ENCODE measurements at regions not wholly inside any gene's neighbourhood (a gene's known extent, or its start where the extent isn't known, plus 50 kb on each side); places are given as distances from the start of the nearest gene placed in this dataset.

- no peak overlapping the region for H3K27ac ChIP-seq (ENCODE audit: low read length)
- no peak overlapping the region for H3K4me3 ChIP-seq (ENCODE audit: low read length)
- no peaks in the 10 kb centered on the region for H3K79me2 ChIP-seq (ENCODE audit: low read length)
- H3K9ac ChIP-seq (ENCODE audit: low read length): no peak overlapping the region
- H3K4me1 ChIP-seq (ENCODE audit: low read length): no peaks in the 10 kb centered on the region
- H3K4me2 ChIP-seq (ENCODE audit: low read length): no peak overlapping the region
- no peaks in the 10 kb centered on the region for H3K27me3 ChIP-seq (ENCODE audit: low read depth, low read length)
- H4K20me1 ChIP-seq (ENCODE audit: insufficient read depth, low read length): no peaks in the 10 kb centered on the region
- H3K36me3 ChIP-seq (replicated peaks; ENCODE audit: low read depth, low read length): no peaks in the 10 kb centered on the region
- peaks cover 12% of the 10 kb centered on the region; the same call in 1 of the 2 replicates for H3K9me3 ChIP-seq (ENCODE audit: insufficient read depth, low read length)
- TF ChIP-seq CTCF (IDR thresholded peaks at IDR 0.05; ENCODE audit: low read depth, low read length) (no peak; the same call in 1 of the 2 replicates), EZH2phosphoT487 (IDR thresholded peaks at IDR 0.05; ENCODE audit: low read depth) (no peak)
- no peak overlapping the region for H2AFZ ChIP-seq (ENCODE audit: low read depth, low read length)
These were observed 104.8 kb upstream of the COG2 start for GRCh38 chr1:230537456-230537855.

GRCh38 chr1:230536641-230537155, 105.6 kb upstream of the COG2 start:
- H3K36me3 ChIP-seq (replicated peaks; ENCODE audit: low read depth, low read length): no peaks in the 10 kb centered on the region
- no peak overlapping the region for H3K4me3 ChIP-seq (ENCODE audit: low read length)
- H3K9me3 ChIP-seq (ENCODE audit: insufficient read depth, low read length): peaks cover 12% of the 10 kb centered on the region; the same call in 1 of the 2 replicates
- TF ChIP-seq EZH2phosphoT487 (IDR thresholded peaks at IDR 0.05; ENCODE audit: low read depth) (no peak), CTCF (IDR thresholded peaks at IDR 0.05; ENCODE audit: low read depth, low read length) (no peak)
- H3K27ac ChIP-seq (ENCODE audit: low read length): no peak overlapping the region
- no peaks in the 10 kb centered on the region for H4K20me1 ChIP-seq (ENCODE audit: insufficient read depth, low read length)
- H3K9ac ChIP-seq (ENCODE audit: low read length): no peak overlapping the region
- H3K79me2 ChIP-seq (ENCODE audit: low read length): no peaks in the 10 kb centered on the region
- H3K27me3 ChIP-seq (ENCODE audit: low read depth, low read length): no peaks in the 10 kb centered on the region
- no peak overlapping the region for H3K4me2 ChIP-seq (ENCODE audit: low read length)
- no peaks in the 10 kb centered on the region for H3K4me1 ChIP-seq (ENCODE audit: low read length)
- no peak overlapping the region for H2AFZ ChIP-seq (ENCODE audit: low read depth, low read length)

- no peak for TF ChIP-seq EZH2phosphoT487 (IDR thresholded peaks at IDR 0.05; ENCODE audit: low read depth)
- TF ChIP-seq CTCF (IDR thresholded peaks at IDR 0.05; ENCODE audit: low read depth, low read length): no peak
- Histone ChIP-seq H3K27ac (ENCODE audit: low read length) (no peak overlapping the region), H3K36me3 (replicated peaks; ENCODE audit: low read depth, low read length) (no peaks in the 10 kb centered on the region), H4K20me1 (ENCODE audit: insufficient read depth, low read length) (no peaks in the 10 kb centered on the region), H3K4me1 (ENCODE audit: low read length) (no peaks in the 10 kb centered on the region), H2AFZ (ENCODE audit: low read depth, low read length) (no peak overlapping the region), H3K4me3 (ENCODE audit: low read length) (no peak overlapping the region), H3K9ac (ENCODE audit: low read length) (no peak overlapping the region), H3K4me2 (ENCODE audit: low read length) (no peak overlapping the region), H3K27me3 (ENCODE audit: low read depth, low read length) (no peaks in the 10 kb centered on the region; the same call in 1 of the 2 replicates), H3K9me3 (ENCODE audit: insufficient read depth, low read length) (peaks cover 12% of the 10 kb centered on the region; the same call in 1 of the 2 replicates), H3K79me2 (ENCODE audit: low read length) (no peaks in the 10 kb centered on the region)
These were observed 108.1 kb upstream of the COG2 start for GRCh38 chr1:230534224-230534623.

- Histone ChIP-seq H3K9ac (ENCODE audit: low read length) (no peak overlapping the region), H3K4me2 (ENCODE audit: low read length) (no peak overlapping the region), H3K36me3 (replicated peaks; ENCODE audit: low read depth, low read length) (no peaks in the 10 kb centered on the region), H3K4me1 (ENCODE audit: low read length) (no peaks in the 10 kb centered on the region), H3K27me3 (ENCODE audit: low read depth, low read length) (no peaks in the 10 kb centered on the region; the same call in 1 of the 2 replicates), H3K27ac (ENCODE audit: low read length) (no peak overlapping the region), H3K9me3 (ENCODE audit: insufficient read depth, low read length) (peaks cover 12% of the 10 kb centered on the region; the same call in 1 of the 2 replicates), H3K4me3 (ENCODE audit: low read length) (no peak overlapping the region), H3K79me2 (ENCODE audit: low read length) (no peaks in the 10 kb centered on the region), H4K20me1 (ENCODE audit: insufficient read depth, low read length) (no peaks in the 10 kb centered on the region), H2AFZ (ENCODE audit: low read depth, low read length) (no peak overlapping the region)
- TF ChIP-seq CTCF (IDR thresholded peaks at IDR 0.05; ENCODE audit: low read depth, low read length): no peak
- no peak for TF ChIP-seq EZH2phosphoT487 (IDR thresholded peaks at IDR 0.05; ENCODE audit: low read depth)
These were observed 105.0 kb upstream of the PGBD5 start for GRCh38 chr1:230531103-230531502.

Data from OCI-LY3 (cell line).